ENCODE measurements at regions not wholly inside any gene's neighbourhood (a gene's known extent, or its start where the extent isn't known, plus 50 kb on each side); places are given as distances from the start of the nearest gene placed in this dataset.

GRCh38 chr2:196230061-196230854 is 58.9 kb upstream of the STK17B start:
- TF ChIP-seq GATA2 (IDR thresholded peaks at IDR 0.05; ENCODE audit: low read depth, low read length): no peak
- no peak for TF ChIP-seq GATA3 (IDR thresholded peaks at IDR 0.05; ENCODE audit: low read depth, low read length)

Measured in SH-SY5Y (cell line).